ENCODE measurements at regions not wholly inside any gene's neighbourhood (a gene's known extent, or its start where the extent isn't known, plus 50 kb on each side); places are given as distances from the start of the nearest gene placed in this dataset.

DNA sequence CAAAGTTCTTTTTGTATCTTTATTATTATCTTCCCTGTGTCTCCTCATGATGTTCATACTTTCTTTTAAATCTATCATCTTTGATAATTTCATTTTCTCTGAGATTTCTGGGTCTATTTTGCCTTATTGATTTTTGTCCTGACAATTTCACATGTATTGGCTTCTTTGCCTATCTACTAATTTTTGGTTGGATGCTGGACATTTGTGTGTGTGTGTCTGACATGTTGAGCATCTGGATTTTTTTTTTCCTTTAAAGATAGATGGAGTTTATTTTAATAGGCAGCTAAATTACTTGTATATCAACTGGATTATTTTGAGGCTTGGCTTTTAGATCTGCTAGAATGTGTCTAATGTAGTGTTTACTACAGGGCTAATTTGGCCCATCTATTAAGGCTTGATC, 178.0 kb upstream of the MOCS2 start:
- TF ChIP-seq, protein P1, sequence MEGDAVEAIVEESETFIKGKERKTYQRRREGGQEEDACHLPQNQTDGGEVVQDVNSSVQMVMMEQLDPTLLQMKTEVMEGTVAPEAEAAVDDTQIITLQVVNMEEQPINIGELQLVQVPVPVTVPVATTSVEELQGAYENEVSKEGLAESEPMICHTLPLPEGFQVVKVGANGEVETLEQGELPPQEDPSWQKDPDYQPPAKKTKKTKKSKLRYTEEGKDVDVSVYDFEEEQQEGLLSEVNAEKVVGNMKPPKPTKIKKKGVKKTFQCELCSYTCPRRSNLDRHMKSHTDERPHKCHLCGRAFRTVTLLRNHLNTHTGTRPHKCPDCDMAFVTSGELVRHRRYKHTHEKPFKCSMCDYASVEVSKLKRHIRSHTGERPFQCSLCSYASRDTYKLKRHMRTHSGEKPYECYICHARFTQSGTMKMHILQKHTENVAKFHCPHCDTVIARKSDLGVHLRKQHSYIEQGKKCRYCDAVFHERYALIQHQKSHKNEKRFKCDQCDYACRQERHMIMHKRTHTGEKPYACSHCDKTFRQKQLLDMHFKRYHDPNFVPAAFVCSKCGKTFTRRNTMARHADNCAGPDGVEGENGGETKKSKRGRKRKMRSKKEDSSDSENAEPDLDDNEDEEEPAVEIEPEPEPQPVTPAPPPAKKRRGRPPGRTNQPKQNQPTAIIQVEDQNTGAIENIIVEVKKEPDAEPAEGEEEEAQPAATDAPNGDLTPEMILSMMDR (IDR thresholded peaks at IDR 0.05), result no peak
- no peak for TF ChIP-seq POLR2A (IDR thresholded peaks at IDR 0.05)
